ENCODE measurements at regions not wholly inside any gene's neighbourhood (a gene's known extent, or its start where the extent isn't known, plus 50 kb on each side); places are given as distances from the start of the nearest gene placed in this dataset.

DNA sequence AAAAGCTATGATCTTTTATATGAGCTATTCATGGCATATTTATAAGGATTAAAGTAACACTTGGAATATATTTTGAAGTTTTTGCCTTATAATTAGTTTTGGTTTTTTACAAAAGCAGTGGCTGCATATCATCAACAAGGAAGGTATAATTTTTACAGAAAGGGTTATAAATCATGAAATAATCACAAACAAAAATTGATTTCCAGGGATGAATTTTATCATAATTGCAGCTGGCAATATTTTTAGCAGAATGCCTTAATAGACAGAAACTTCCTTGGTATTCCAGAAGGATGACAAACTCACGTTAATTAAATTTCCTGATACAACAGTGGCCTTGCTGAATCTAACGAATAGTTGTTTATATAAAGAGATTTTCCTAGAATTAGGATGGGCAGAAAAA, 260.5 kb upstream of the SLC39A10 start:
- no peak for DNase-seq

DNA sequence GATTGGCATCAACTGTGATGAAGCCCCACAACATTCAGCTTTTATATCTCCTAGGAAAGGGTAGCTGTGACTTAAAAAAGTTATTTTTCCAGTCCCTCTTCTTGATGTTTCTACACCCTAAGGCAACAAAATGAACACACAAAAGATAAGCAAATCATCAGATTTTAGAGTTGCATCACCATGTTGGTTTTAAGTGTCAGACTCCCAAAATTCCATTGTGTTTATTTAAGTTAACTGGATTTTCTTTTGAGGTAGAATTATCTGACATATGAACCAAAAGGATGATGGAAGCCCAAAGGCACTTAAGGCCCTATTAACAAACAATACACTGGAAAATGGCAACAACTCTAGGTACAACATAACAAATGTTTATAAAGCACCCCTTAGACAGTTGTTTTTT, 261.7 kb upstream of the SLC39A10 start:
- no peak for DNase-seq

DNA sequence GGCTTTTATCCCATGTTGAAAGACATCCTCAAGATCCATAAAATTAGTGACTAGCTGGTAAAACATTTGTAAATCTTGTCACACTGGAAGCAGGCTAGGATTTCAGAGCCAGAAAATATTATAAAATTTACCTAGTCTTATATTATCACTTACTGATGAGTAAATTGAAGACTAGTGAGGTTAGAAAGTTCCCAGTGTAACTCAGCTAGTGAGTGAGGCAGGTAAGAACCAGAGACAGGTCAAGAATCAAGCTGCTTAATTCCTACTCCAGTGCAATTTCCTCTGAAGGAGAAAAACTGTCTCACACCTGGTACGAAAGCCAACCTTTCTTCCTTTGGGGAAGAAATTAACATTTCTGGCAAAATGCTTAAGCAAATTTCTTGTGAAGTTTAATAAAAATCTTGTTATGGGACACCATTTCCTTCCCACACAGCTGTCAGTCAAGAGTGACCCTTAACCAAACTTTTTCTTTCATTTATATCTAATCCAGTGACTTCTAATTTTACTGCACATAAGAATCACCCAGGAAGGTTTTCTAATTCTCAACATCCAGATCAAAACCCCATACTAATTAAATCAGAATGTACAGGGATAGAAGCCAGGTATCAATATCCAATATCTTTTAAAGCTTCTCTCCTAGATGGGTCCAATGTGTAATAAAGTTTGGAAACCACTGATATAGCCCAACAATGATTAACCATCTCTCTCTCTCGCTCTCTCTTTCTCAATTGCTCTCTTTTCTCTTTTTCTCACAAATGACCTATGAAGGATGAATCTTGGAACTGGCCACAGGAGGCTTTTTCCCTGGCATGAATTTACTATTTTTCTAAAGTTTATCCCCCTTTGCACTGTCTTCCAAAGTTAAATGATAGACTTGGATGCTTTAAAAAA, 264.3 kb upstream of the SLC39A10 start:
- no peak for DNase-seq

DNA sequence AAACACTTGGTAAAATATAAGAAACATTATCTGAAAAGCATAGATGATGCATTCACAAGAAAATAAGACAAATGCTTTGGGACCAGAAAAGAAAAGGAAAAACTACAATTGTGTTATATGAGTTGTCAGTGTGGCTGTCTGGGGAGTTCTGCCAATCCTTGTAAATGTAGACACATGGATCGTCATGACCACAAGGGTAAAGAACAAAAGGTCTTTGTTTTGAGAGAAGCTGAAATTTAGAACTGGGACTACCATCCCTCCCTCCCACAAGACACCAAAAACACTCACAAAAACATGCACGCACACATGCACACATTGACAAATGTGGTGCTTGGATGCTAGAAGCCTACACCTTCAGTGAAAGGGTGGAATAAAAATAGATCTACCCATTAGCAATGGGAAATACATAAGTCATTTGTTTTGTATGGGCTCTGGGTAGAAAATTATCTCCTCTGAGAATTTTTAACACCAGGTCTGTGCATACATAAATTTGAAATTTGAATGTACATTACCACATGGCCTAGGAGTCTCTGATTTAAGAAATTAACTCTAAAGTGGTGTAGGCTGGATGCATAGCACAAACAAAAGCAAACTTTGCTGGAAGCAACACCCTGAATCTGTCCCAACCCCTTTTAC, 266.2 kb upstream of the SLC39A10 start:
- no peak for DNase-seq

DNA sequence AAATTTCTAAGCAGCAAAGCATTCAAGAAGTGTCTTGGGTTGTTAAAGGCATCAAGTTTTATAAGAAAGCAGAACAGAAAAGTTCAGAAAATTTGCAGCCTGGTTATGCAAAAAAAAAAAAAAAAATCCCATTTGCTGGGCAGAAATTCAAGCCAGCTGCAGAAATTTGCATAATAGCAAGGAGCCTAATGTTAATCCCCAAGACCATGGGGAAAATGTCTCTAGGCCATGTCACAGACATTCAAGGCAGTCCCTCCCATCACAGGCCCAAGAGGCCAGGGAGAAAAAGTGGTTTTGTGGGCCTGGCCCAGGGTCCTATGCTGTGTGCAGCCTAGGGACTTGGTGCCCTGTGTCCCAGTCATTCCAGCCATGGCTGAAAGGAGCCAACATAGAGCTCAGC, 269.0 kb upstream of the SLC39A10 start:
- DNase-seq = no peak

DNA sequence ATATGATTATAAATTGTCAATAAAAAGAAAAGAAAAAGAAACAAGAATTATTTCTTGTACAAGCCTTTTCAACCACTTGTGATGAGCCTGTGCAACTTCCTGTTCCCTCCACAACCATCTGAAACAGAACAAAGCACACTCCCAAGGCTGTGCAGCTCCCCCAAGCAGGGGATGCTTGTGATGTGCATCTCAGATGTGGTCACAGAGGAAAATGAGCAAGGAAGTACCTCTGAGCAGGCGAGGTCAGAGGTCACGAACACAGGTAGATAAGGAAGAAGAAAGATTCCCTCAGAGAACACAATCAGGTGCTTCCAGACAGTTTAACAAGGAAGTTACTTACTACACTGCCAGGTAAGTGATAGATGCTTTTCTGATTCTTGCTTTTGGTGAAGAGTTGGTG, 274.8 kb upstream of the SLC39A10 start:
- no peak for DNase-seq

DNA sequence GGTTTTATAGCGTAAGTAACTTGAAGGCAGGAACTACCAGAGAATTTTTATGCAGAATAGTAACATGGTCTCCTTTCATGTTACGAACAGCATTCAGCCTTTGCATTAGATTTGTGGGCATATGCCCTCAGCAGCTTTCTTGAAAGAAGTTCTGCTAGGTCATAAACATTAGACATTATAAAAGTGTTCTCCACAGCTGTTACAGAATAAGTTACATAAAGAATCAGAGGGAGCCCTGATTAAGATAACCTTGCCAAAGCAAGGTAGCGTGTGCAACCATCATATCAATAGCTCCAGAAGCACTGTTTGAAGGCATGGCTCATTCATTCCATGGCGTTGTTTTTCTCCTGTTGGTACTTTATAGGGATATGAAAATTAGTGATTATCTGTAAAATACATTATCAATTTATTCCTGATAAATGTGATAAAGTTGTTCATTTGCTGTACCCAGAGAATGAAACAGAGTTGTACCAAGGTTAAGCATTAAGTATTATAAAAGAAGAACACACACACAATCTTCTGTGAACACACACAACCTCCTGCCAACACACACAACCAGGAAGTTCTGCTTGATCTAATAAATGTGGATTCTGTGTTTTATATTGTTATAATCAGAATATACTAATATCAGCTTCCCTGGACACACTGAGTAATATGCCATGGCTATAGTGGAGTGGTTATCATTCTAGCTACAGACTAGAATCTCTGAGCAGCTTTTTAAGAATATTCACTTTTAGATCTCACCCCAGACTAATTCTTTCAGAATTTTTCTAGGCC, 286.7 kb upstream of the SLC39A10 start:
- DNase-seq = no peak

DNA sequence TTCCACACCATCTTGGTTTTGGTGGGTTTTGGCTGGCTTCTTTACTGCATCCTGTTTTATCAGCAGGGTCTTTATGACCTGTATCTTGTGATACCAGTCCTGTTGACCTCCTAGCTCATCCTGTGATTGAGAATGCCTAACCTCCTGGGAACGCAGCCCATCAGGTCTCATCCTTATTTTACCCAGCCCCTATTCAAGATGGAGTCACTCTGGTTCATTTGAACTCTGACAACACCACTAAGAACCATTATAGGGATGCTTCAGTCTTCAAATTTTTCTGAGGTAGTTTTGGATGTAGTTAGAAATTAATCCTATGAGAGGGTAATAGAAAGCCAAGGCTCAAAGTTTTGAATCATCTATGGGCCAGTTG, 287.8 kb upstream of the SLC39A10 start:
- no peak for DNase-seq

DNA sequence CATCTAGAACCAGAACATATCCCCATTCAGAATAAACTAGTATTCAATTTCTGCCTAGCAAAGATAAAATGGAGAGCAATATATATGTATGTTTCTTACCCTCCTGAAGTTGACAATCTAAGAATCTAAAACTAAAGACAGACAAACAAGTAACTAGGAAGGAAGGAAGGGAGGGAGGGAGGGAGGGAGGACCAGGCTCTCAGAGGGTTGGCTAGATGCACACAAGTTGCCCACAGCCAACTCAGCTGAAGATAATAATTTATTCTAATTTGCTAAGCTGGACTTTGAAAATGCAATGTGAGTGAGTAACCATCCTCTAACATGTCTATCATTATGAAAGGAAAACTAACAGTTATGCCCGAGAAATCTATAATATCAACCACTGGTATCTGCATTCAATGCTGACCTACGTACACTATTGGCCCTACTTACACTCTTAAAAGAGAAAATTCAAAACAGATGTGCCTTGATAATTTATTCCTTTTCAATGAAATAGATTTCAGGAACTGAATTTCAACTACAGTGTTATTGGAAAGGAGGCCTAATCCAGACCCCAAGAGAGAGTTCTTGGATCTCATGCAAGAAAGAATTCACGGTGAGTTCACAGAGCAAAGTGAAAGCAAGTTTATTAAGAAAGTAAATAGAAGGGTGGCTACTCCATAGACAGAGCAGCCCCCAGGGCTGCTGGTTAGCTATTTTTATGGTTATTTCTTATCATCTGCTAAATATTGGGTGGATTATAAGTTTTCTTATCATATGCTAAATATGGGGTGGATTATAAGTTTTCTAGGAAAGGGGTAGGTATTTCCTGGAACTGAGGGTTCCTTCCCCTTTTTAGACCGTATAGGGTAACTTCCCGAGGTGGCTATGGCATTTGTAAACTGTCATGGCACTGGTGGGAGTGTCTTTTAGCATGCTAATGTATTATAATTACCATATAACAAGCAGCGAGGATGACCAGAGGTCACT, 288.5 kb upstream of the SLC39A10 start:
- no peak for DNase-seq

DNA sequence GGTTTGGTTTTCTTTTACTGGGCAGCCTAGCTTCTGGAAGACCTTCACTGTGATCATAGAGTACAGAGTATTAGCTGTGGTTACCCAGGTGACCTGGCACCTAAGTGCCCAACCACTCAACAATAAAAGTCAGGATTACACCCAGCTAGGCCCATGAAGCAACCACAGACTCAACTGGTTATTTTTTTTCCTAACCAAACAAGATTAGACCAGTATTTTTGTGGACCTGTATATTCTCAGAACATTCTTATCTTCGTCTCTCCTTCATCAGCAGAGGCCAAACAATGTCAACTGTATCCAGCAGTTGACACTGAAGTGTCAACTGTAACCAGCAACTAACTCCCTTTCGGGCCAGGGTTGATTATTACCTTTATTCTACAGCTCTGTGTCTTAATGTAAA, 289.2 kb upstream of the SLC39A10 start:
- DNase-seq = no peak

DNA sequence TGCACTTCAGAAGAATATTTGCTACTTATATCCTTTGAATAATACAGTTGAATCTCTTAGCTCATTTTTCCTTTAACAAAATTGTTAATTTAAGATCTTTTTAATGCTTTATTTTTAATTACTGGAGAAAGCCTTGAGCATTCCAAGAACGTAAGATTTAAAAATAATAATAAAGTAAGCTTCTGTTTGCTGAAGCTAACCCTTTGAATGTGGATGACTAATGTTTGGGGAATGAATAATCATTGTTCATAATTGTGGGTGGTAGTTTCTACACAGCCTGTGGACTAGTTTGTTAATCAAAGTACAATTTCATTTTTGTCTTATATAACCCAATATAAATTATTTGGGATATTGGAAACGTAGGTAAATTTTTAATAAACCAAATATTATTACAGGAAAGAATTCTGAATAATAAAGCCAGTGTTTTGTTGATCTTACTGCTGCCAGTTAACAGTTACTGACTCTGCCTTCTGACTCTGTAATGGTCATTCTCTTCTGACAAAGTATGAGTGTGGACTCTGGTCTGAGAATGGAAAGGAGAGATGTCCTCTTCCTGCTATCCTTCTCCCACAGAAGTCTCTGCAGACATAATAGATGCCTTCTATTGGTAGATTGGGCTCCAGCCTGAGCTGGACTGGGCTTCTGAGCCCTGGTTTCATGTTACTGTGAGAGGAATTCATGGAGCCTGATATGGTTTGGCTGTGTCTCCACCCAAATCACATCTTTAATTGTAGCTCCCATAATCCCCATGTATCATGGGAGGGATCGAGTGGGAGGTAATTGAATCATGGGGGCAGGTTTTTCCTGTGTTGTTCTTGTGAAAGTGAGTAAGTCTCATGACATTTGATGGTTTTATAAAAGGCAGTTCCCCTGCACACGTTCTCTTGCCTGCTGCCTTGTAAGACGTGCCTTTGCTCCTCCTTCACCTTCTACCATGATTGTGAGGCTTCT, 292.7 kb upstream of the SLC39A10 start:
- no peak for DNase-seq

DNA sequence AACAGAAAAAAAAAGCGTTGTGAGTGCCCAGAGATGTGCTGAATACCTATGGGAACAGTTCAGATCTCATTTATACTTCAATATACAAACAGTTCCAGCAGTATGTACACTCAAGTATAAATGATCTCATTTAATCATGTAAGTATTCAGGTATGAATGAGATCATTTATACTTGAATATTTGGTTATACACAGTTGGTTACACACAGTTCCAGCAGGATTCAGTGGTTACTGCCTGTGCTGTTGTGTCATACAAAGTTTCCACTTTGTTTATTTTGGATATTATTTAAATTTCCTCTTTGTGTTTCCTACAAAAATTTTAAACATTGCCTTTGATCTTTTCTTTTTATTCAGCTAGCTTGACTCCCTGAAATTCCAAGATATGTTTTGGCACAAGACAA, 293.5 kb upstream of the SLC39A10 start:
- no peak for DNase-seq

DNA sequence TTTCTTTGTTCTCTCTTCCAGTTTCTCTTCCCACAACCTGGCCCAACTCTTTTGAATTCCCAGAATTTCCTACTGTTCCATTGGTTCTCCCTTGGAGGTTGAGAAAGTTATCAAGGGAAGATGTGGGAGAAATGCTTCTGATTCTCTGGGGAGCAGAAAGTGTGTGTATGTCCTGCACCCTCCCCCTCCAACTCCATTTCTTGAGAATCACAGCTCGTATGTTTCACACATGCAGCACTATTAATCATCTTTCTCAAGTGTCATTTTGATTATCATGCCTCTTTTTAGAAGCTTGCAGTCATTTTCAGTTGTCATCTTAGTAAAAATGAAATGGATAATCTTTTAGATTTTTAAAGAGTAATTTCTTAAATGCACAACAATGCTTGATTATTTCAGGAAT, 296.8 kb upstream of the SLC39A10 start:
- no peak for DNase-seq

DNA sequence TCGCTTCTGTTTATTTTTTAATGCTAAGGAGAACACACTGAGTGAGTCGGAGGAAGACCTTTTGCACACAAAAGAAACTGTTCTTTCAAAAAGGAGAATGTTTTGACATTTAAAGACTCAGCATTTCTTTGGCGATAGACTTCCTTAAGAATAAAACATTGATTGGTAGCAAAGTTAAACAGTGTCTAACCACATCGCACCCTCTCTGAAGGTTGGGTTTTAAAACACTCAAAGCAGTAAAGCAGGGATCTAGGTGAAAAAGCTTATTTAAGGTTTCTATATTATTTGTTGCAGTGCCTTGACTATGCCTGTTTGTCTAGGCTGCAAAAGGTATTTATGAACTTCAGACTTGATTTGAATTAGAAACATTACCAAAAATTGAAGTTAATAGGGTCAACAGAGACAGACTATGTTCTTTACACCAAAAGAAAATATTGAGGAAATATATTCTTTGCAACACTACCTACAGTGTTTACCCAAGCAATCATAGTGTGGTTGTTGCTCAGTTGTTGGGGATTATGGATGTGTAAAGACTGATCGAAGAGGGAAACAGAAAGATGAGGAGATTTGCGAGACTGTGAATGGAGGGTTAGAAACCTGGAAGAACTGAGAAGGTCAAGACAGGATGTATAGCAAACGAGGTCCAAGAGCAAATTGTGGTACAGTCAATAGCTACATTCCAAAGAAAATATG, 297.8 kb upstream of the SLC39A10 start:
- no peak for DNase-seq

DNA sequence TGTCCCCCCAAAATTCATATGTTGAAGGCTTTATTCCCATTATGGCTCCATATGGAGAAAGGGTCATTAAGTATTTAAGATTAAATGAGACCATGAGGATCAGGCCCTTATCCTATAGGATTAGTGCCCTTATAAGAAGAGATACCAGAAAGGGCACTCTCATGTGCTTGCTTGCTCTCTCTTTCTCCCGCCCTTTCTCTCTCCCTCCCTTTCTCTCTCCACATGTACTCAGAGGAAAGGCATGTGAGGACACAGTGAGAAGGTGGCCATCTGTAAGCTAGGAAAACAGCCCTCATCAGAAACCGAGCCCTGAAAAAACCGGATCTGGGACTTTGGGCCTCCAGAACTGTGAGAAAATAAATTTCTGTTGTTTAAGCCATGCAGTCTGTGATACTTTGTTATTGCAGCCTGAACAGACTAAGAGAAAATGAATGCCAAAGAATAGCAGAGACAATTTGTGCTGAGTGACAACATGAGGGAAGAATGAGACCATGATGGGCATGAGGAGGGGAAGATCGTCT, 300.0 kb upstream of the SLC39A10 start:
- no peak for DNase-seq

DNA sequence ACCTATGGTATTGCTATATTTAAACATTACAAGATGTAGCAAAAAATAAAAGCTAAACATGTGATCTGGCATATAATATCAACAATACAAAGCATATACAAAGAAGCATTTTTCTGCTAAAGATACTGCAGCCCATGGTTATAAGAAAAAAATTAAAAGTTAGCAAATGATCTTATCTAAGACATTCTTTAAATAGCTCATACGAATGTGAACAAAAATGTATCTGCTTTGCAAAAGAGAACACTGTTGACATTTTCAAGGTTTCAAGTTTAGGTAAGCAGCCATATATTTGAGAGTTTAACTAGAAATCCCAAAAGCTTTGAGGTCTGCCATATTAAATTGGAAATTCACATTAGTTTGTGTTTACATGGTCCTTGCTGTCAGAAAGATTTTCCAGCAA, 301.0 kb upstream of the SLC39A10 start:
- DNase-seq = no peak

DNA sequence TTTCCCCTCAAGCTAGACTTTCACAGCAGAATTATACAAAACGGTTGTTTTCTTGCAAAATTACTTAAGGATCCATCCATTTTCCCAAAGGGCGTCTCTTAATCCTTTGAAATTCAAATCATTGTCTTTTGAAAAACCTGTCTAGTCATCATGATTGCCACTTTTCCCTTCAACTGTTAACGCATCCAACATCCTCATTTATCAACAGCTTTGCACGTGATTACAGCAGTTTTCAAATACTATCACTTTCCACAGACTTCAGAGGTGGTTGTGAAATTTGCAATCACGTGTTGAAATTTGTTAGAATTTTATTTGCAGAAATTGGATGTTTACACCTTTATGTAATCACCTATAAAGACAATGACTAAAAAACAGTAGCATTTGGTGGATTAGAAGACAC, 304.4 kb upstream of the SLC39A10 start:
- DNase-seq = no peak

DNA sequence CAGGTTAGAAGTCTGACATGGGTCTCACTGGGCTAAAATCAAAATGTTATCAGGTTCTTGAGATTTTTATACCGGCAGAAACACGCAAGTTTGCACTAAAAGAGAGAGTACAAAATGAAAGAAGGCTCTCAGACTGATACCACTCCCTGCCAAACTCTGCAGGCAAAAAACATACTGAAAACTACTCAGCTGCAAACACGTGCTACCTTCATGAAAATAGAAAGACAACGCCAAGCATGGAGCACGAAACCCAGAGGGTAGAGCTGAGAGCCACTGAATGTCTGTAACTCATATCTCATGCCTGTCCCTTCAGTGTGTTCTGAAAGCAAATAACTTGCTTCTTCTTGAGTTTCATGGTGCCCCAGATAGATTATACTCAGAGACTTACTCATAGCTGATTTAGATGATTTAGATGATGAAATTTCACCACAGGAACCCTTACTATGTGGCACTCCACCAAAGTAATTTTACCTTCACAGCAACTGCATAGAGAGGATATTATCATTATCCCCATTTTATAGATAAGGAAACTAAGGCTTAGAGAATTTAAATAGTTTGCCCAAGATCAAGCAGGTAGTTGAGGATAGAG, 313.0 kb upstream of the SLC39A10 start:
- no peak for DNase-seq

DNA sequence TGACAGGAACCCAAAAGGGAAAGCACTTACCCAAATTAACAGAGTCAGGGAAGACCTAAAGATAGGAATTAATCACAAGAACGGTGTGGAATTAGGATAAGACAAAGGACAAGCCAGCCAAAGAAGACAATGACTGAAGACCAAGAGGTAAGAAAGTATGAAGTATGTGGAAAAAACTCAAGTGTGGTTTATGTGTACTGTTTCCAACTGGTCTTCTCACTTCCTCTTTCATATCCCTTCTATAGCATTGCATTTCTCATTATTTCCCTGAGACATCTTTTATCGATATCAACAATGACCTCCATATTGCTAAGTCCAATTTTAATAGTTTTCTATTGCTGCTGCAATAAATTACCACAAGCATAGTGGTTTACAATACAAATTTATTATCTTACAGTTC, 313.5 kb upstream of the SLC39A10 start:
- DNase-seq = no peak

DNA sequence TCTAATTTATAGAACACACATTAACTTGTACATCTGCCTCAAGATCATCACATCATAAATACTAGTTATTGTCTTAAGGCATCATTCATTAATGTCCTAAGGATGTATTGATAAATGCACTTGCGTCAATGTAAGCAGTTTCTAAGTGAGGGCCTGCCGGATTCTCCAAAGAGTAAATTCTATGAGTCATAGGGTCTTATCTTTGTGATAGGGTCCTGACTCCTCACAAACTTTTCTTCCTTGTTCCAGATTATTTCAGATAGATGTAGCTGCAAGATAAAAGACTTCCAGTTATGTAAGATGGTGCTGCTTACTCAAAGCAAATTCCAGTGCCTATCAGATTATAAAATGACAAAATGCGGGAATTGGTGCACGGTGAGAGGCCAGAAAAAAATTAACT, 315.0 kb upstream of the SLC39A10 start:
- DNase-seq = no peak
